Stomach (tissue), 4 donors: ENCODE measurements at regions not wholly inside any gene's neighbourhood (a gene's known extent, or its start where the extent isn't known, plus 50 kb on each side); places are given as distances from the start of the nearest gene placed in this dataset.

Experiments used
- EP300 ChIP-seq: sonication (generic); formaldehyde crosslinking; IDR thresholded peaks from one replicate; pipeline ENCODE4 v1.6.1; 2017; ENCODE audit warnings: antibody characterized with exemption
- POLR2A ChIP-seq, 4 donors: fragments of 450-650 bp; IDR thresholded peaks; one replicate each; pipeline ENCODE4 v1.6.1; 2016; ENCODE audit warnings: antibody characterized with exemption in 4 of 4, control low read depth in 2 of 4, mild to moderate bottlenecking in 1 of 4, moderate library complexity in 1 of 4
- POLR2AphosphoS5 ChIP-seq, 3 donors: sonication (generic); formaldehyde crosslinking; IDR thresholded peaks; one replicate each; pipeline ENCODE4 v1.6.1; 2016; ENCODE audit warnings: antibody characterized with exemption in 3 of 3
- TF ChIP-seq, protein P1 (sequence below), 7 experiments: fragments of 450-650 bp in 4 of 7; fragments of 200-600 bp in 3 of 7; sonication (generic) in 3 of 7; IDR thresholded peaks; one replicate each; pipeline ENCODE4 v1.5.1; 2016 to 2019; ENCODE audit warnings: antibody characterized with exemption in 7 of 7, control low read depth in 2 of 7, mild to moderate bottlenecking in 1 of 7

- TF ChIP-seq EP300 (no peak), POLR2AphosphoS5 (IDR thresholded peaks at IDR 0.05) (no peak), POLR2A (IDR thresholded peaks at IDR 0.05) (no peak)
- TF ChIP-seq, protein P1, sequence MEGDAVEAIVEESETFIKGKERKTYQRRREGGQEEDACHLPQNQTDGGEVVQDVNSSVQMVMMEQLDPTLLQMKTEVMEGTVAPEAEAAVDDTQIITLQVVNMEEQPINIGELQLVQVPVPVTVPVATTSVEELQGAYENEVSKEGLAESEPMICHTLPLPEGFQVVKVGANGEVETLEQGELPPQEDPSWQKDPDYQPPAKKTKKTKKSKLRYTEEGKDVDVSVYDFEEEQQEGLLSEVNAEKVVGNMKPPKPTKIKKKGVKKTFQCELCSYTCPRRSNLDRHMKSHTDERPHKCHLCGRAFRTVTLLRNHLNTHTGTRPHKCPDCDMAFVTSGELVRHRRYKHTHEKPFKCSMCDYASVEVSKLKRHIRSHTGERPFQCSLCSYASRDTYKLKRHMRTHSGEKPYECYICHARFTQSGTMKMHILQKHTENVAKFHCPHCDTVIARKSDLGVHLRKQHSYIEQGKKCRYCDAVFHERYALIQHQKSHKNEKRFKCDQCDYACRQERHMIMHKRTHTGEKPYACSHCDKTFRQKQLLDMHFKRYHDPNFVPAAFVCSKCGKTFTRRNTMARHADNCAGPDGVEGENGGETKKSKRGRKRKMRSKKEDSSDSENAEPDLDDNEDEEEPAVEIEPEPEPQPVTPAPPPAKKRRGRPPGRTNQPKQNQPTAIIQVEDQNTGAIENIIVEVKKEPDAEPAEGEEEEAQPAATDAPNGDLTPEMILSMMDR (IDR thresholded peaks at IDR 0.05) = no peak
Measured at GRCh38 chrX:7640392-7640791, 202.6 kb upstream of the VCX start.
